SHP77 (cell line): ENCODE measurements at regions not wholly inside any gene's neighbourhood (a gene's known extent, or its start where the extent isn't known, plus 50 kb on each side); places are given as distances from the start of the nearest gene placed in this dataset.

Experiments
- DNase-seq, 2 experiments: peaks; one replicate each; lab custom pipeline; 2025; lab: John Stamatoyannopoulos, UW

DNA sequence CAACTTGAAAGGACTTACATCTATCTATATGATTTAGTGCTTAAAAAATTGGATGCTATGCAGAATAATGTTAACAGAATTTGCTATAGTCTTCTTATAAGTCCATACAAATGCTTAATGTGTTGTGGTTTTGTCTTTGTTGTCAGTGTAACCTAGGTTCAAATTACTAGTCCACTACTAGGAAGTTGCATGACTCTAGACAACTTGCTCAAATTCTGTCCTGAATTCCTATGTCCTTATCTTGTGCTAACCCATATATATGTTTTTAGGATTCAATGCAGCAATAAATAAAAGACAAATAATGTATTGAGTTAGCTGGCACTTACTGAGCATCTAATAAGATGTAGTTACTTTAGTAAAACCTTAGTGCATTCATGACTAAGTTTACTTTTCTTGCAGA, 276.5 kb upstream of the KCNMB2 start:
- DNase-seq: no peak

GRCh38 chr3:178260887-178261565, 275.2 kb upstream of the KCNMB2 start:
- no peak for DNase-seq

DNA sequence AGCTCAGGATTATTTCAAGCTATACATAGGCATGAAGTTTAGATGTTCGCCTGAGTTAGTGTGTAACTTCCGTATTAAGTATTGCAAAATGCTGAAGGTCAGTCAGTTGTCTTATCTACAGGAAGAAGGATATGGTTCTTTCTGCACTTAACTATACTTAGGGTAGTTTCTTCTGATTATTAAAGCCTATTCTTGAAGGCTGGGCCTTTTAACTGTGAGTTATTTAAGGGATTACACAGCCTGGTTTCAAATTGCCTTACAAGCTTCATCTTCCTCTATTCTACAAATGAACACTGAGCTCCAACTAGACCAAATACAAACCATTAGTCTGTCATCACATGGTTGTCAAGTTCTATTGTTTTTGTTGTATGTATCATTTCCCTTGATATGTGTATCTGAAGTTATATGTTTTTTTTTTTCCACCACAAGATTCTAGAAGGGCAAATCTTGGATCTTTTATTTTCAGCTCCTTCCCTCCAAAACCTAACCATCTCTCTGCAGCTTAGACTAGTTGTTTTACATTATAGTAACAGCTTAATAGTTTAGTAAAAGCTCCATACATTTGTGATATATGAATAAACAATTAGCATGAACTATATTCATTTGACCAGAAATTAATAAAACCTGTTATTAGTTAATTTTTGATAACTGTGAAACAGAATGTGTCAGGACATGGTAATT, 272.9 kb upstream of the KCNMB2 start:
- no peak for DNase-seq

- no peak for DNase-seq
Measured at GRCh38 chr3:178267158-178267844, 268.9 kb upstream of the KCNMB2 start.

- DNase-seq: no peak
Measured at GRCh38 chr3:178270838-178271237, 265.4 kb upstream of the KCNMB2 start.

- DNase-seq: no peak
Measured at GRCh38 chr3:178271740-178272387, 264.4 kb upstream of the KCNMB2 start.

DNA sequence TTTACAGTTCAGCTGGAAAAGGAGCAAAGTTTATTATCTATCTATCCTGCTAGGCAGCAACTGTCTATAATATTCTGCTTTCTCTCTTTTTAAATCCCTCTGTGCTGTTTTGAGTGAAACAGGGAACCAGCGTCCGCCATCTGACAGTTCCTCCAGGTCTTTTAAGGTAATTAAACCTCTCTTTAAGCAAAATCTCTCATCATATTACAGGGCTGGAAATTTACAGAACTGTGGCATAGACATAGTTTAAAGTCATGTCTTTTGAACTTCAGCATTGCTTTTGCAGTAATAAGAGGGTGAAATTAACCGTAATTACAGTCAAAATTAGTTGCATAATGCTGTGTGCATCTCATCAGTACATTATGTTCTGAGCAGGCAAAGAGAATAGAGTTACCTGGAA, 263.4 kb upstream of the KCNMB2 start:
- DNase-seq: no peak

- DNase-seq: no peak
Measured at GRCh38 chr3:178274711-178275110, 261.5 kb upstream of the KCNMB2 start.

DNA sequence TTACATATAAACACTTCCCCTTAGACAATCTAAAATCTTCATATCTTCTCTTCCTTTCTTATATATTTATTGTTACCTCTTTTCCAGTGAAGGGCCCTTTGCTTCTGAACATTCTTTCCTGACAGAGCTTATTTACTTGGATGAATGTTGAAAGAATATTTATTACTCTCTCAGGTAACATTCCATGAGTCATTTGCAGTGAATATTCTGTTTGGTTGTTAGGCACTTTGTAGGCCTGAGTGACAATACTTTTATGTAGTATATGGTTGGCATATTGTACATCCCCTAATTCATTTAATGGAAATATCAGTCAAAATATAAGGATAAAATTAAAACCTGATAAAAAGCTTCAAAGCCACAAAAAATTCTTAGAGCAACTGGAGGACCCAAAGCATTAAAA, 260.9 kb upstream of the KCNMB2 start:
- no peak for DNase-seq

DNA sequence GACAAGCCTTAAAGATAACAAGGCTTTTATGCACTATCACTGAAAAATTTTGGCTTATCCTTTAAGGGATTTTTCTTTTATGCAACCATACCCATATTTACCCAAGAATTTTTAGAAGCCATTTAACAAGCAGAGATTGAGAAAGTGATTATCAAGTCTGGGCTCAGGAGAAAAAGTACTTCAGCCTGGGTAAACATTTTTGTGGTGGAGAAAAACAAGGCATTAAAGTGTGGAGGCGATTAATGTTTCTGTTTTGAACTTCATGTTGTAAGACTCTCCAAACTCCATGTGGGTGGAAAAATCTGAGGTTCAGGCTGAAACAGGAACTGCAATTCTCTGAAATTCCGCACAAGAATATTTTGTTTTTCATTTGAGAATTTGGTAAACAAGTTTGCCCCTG, 260.4 kb upstream of the KCNMB2 start:
- DNase-seq: no peak

GRCh38 chr3:178277605-178278004, 258.6 kb upstream of the KCNMB2 start:
- DNase-seq: no peak

DNA sequence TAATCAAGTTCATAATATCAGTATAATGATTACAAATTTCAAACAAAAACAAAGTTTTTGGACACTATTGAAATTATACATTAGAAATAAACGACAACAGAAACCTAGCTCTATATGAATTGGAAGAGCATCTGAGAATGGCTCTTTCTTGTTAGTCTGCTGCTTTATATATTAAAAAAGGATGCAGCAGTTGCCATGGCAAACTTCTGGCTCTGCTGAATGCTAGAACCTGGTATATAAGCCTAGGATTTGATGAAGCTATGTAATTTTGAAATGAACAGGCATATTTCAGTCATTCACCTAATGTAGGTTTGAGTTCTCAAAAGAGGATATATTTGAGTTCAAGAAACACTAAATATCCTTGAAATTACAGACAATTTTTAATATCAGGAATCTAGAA, 252.7 kb upstream of the KCNMB2 start:
- DNase-seq: no peak

DNA sequence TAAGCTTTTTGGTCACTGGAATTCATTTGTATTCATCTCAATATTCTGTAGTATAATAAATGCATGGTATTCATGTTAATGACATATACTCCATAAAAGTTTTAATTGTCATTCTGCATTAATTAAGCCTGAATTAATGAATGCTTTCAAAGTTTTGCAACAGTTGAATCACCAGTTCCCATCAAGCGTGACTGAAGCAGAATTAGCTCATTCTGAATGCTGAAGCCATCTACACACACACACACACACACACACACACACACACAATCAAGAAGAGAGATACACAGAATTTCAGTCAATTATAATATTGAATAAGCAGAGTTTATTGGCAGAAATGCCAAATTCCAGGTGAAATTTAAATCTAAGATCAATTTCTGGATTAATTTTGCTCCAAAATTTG, 252.1 kb upstream of the KCNMB2 start:
- DNase-seq: no peak

DNA sequence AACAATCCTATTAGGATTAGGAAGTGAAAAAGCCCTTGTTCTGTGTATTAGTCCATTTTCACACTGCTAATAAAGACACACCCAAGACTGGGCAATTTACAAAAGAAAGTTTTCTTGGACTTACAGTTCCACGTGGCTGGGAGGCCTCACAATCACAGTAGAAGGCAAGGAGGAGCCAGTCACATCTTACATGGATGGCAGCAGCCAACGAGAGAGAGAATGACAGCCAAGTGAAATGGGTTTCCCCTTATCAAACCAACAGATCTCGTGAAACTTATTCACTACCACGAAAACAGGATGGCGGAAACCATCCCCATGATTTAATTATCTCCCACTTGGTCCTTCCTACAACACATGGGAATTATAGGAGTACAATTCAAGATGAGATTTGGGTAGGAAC, 248.2 kb upstream of the KCNMB2 start:
- DNase-seq: no peak

DNA sequence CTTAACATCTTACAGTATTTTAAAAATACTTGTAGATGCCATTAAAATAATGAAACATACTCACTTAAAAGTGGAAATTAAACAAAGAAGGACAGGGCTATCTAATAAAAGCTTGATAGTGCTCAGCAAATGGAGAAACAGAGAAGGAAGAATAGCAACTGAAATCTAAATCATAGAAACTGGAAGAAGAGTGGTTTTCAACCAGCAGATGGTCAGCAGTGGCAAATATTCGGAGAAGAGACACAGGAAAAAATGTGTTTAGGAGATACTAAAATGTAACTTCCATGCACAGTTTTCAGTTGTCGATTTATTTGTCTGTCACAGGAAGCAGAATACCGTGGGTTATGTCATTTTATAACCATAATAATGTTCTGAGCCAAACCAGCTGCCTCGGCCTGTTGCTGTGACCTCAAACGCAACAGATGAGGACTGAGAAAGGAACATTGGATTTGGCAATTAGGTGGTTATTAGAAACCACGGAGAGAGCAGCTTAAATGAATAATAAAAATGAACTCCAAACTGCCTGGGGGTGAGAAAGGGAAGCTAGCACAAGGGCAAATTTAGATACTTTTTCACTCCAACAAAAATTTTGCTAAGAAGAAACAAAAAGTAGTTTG, 246.6 kb upstream of the KCNMB2 start:
- peak in 1 of 2 experiments; percentile 6 for DNase-seq

DNA sequence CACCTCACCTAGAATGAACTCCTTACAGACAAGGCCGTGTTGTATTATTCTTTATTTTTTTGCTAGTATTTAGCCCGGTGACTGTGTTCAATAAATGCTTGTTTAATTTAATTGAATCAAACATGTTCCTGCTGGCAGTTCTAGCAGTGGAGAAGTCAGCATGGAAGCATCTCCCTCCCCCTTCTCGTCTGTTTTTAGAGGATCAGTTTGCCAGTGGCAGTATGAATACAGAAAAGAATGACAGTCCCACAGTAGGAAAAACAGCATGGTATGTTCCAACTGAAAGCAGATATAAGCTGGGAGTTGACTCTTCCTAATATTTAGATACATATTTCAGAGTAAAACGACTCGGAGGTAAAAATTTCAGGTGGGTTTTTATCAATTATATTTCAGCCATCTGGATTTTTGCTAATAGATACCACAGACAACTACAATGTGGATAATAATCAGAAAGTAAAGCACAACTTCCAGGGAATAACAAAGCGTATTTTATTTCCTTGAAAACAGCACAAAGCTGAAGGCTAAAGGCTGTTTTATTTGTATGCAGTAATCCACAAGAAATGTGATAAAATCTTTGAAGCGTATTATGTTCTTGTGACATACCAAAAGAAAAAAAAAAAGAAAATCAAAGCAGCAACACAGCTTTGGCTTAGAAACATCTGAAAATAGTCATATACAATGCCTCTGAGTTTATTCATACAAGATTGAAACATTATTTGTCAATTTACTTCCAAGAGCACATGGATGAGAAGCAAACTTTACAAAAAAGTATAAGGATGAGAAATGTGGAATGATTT, 244.5 kb upstream of the KCNMB2 start:
- DNase-seq: no peak

GRCh38 chr3:178295292-178295912, 240.8 kb upstream of the KCNMB2 start:
- DNase-seq: no peak

DNA sequence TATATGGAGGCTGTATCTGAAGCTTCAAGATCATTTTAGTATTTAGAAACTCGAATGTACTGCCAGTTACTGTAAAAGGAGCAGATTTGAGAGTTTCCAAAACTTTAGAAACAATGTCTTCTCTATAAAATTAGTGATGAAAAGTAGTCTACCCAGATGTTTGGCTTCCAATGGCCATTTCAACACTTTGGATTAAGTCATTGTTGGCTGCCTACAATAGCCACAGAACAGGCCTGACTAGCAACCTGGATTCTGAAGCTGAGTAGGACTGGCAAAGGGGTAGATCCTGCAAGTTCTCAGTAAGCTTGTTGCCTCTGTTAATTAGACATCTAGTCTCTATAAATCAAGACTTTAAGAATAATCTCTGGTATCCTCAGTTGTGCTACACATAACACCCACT, 239.0 kb upstream of the KCNMB2 start:
- DNase-seq: no peak

- no peak for DNase-seq
Measured at GRCh38 chr3:178297740-178298139, 238.5 kb upstream of the KCNMB2 start.

GRCh38 chr3:178300441-178300959, 235.7 kb upstream of the KCNMB2 start:
- DNase-seq: no peak
